Activated T-helper 1 cell treated with anti-CD3 and anti-CD28 coated beads, Interleukin-12 subunit alpha, Interleukin-12 subunit beta, Interleukin-2, Interleukin-4 antibody, amounts not matched to agents 30 ng/mL and 10 ng/mL and 1 ng/mL, durations not matched to agents 14 hours and 24 hours and 36 hours (primary cell): ENCODE measurements at regions not wholly inside any gene's neighbourhood (a gene's known extent, or its start where the extent isn't known, plus 50 kb on each side); places are given as distances from the start of the nearest gene placed in this dataset.

Experiments
- DNase-seq: peaks from one replicate; pipeline ENCODE4 v3.0.0; 2021; ENCODE audit warnings: low spot score
- H3K27ac Mint-ChIP-seq: one replicate; pipeline ENCODE4 v1.8.0; 2021; ENCODE audit warnings: mild to moderate bottlenecking, mixed read lengths
- H3K27me3 Mint-ChIP-seq: one replicate; pipeline ENCODE4 v1.8.0; 2022; ENCODE audit warnings: mild to moderate bottlenecking, moderate library complexity, mixed read lengths; ENCODE audit not compliant: insufficient read depth
- H3K36me3 Mint-ChIP-seq: one replicate; pipeline ENCODE4 v1.8.0; 2021; ENCODE audit warnings: low read depth, mixed read lengths
- H3K4me1 Mint-ChIP-seq: one replicate; pipeline ENCODE4 v1.8.0; 2021; ENCODE audit warnings: low read depth, mixed read lengths
- H3K4me3 Mint-ChIP-seq: one replicate; pipeline ENCODE4 v1.8.0; 2021; ENCODE audit warnings: mild to moderate bottlenecking, moderate library complexity, mixed read lengths
- H3K9me3 Mint-ChIP-seq: one replicate; pipeline ENCODE4 v1.8.0; 2021; ENCODE audit warnings: mixed read lengths
- intact Hi-C: fragments of 100-400 bp; cut with micrococcal nuclease; formaldehyde crosslinking; loops from one replicate; pipeline ENCODE4 v1.15.1; 2024

- Mint-ChIP-seq H3K4me3 (no peak overlapping the region), H3K36me3 (no peaks in the 10 kb centered on the region), H3K9me3 (peaks cover 8% of the 10 kb centered on the region), H3K27me3 (no peaks in the 10 kb centered on the region), H3K27ac (no peak overlapping the region), H3K4me1 (no peaks in the 10 kb centered on the region)
- intact Hi-C loops, result no loop called here
- no peak for DNase-seq
Observed at GRCh38 chr11:29293825-29294224, 723.0 kb downstream of the KCNA4 start.

DNA sequence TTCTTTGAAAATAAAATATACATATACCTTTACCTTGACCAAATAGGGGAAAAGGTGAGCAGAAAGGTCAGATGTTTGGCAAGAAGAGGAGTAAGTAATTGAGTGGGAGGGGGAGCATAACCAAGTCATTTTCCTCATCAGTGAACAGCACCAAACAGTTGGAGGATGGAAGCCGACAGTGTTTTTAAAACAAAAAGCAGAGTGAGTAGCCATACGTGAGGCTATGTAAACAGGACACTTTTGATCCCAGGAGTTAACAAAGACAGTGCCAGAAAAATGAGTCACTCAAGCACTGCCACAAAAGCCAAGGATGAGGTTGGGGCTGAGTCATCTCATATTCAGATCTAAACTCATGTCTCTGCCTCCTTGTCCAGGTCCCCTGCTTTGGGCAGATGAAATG, 734.7 kb downstream of the KCNA4 start:
- Mint-ChIP-seq H3K27me3 (no peaks in the 10 kb centered on the region), H3K4me3 (no peak overlapping the region), H3K4me1 (no peaks in the 10 kb centered on the region), H3K36me3 (no peaks in the 10 kb centered on the region), H3K27ac (no peak overlapping the region), H3K9me3 (no peaks in the 10 kb centered on the region)
- DNase-seq, result no peak
- intact Hi-C loops, result no loop called here

GRCh38 chr11:29281271-29281777, 735.5 kb downstream of the KCNA4 start:
- H3K36me3 Mint-ChIP-seq, result no peaks in the 10 kb centered on the region

GRCh38 chr11:29280452-29280851, 736.4 kb downstream of the KCNA4 start:
- no peak for DNase-seq
- intact Hi-C loops, result no loop called here
- no peak overlapping the region for H3K27ac Mint-ChIP-seq
- no peaks in the 10 kb centered on the region for H3K27me3 Mint-ChIP-seq
- no peaks in the 10 kb centered on the region for H3K4me1 Mint-ChIP-seq
- no peaks in the 10 kb centered on the region for H3K36me3 Mint-ChIP-seq
- H3K9me3 Mint-ChIP-seq, result no peaks in the 10 kb centered on the region
- no peak overlapping the region for H3K4me3 Mint-ChIP-seq

More at GRCh38 chr11:29281271-29281777, 735.5 kb downstream of the KCNA4 start:
- Mint-ChIP-seq H3K4me3 (no peak overlapping the region), H3K27ac (no peak overlapping the region), H3K27me3 (no peaks in the 10 kb centered on the region), H3K9me3 (no peaks in the 10 kb centered on the region), H3K4me1 (no peaks in the 10 kb centered on the region)
- intact Hi-C loops, result no loop called here
- no peak for DNase-seq

DNA sequence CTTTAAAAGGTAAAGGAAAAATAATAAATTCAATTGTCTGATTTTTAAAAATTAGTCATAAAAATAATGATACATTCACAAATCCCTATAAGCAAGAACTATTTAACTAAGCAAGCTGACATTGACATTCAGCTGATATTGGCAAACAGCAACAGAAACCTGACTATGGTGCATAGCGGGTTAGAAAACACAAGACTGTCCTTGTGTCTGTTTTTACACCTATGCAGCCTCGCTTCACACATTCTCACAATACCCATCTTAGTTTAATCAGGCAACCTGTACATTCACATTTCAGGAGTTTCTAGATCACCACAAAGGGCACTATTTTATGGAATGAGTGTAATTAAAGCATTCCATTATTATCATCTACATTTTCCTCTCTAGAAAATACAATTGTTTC, 737.1 kb downstream of the KCNA4 start:
- Mint-ChIP-seq H3K4me3 (no peak overlapping the region), H3K36me3 (no peaks in the 10 kb centered on the region), H3K27me3 (no peaks in the 10 kb centered on the region), H3K27ac (no peak overlapping the region), H3K9me3 (no peaks in the 10 kb centered on the region), H3K4me1 (no peaks in the 10 kb centered on the region)
- intact Hi-C loops, result no loop called here
- DNase-seq, result no peak

DNA sequence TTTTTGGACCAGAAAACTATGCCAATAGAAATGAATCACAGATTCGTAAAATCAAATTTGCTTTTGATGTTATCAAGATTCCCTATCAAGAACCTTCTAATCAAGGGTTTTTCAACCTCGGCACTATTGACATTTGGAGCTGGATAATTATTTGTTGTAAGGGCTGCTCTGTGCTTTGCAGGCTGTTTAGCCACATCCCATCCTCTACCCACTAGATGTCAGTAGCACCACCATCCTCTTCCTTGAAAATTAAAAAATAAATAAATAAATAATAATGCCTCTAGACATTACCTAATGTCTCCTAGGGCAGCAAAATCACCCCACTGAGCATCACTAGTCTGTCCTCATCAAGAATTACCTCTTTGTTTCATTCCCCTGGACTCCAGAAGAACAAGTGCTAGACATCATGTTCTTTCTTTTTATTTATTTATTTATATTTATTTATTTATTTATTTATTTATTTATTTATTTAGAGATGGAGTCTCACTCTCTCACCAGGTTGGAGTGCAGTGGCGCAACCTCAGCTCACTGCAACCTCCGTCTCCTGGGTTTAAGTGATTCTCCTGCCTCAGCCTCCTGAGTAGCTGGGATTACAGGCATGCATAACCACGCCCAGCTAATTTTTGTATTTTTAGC, 744.7 kb downstream of the KCNA4 start:
- Mint-ChIP-seq H3K9me3 (peaks cover 5% of the 10 kb centered on the region), H3K4me3 (no peak overlapping the region), H3K36me3 (no peaks in the 10 kb centered on the region), H3K27me3 (no peaks in the 10 kb centered on the region), H3K27ac (no peak overlapping the region), H3K4me1 (no peaks in the 10 kb centered on the region)
- intact Hi-C loops, result no loop called here
- DNase-seq, result no peak

- no peak overlapping the region for H3K4me3 Mint-ChIP-seq
- H3K27me3 Mint-ChIP-seq, result no peaks in the 10 kb centered on the region
- no peaks in the 10 kb centered on the region for H3K4me1 Mint-ChIP-seq
- peaks cover 5% of the 10 kb centered on the region for H3K9me3 Mint-ChIP-seq
- no peaks in the 10 kb centered on the region for H3K36me3 Mint-ChIP-seq
- intact Hi-C loops, result no loop called here
- no peak for DNase-seq
- no peak overlapping the region for H3K27ac Mint-ChIP-seq
Observed at GRCh38 chr11:29271616-29272015, 745.2 kb downstream of the KCNA4 start.

DNA sequence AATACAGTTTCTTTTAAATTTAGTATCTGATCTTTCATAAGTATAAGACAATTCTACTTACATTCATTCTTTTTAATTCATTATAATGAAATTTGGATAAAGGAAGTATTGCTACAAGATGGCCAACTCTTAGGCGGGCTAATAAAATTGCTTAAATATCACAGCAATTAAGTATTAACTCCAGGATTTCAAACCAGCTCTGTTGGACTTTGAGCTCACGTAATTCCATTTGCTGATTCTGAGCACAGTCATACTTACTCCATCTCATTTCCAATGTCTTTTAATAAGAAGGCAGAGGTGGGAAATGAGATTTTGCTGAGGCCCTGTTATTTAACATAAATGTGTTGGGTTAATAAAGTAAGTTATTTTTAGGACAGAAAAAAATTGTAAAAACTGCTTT, 748.1 kb downstream of the KCNA4 start:
- H3K27me3 Mint-ChIP-seq, result no peaks in the 10 kb centered on the region
- peaks cover 5% of the 10 kb centered on the region for H3K9me3 Mint-ChIP-seq
- H3K4me3 Mint-ChIP-seq, result no peak overlapping the region
- intact Hi-C loops, result no loop called here
- no peaks in the 10 kb centered on the region for H3K36me3 Mint-ChIP-seq
- no peaks in the 10 kb centered on the region for H3K4me1 Mint-ChIP-seq
- no peak for DNase-seq
- no peak overlapping the region for H3K27ac Mint-ChIP-seq

DNA sequence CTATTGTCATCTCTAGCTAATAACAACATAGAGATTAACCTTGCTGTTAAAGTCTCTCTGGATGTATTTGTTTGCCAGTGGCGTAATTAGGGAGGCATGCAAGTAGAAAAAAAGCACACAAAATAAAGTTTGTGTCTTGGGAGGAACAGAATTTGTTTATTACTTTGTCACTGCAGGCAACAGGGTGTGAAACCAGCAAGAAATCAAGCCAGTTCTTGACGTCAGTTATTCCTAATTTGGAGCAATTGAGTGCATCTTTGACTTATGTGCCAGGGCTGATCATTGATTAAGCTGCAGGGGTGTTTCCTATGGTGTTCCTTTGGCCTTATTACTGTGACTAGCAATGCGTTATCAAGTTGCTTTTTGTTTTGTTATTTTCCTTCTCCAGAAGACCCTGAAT, 751.0 kb downstream of the KCNA4 start:
- Mint-ChIP-seq H3K4me1 (no peaks in the 10 kb centered on the region), H3K4me3 (no peak overlapping the region), H3K9me3 (peaks cover 5% of the 10 kb centered on the region), H3K27ac (no peak overlapping the region), H3K27me3 (no peaks in the 10 kb centered on the region), H3K36me3 (no peaks in the 10 kb centered on the region)
- intact Hi-C loops, result no loop called here
- no peak for DNase-seq

DNA sequence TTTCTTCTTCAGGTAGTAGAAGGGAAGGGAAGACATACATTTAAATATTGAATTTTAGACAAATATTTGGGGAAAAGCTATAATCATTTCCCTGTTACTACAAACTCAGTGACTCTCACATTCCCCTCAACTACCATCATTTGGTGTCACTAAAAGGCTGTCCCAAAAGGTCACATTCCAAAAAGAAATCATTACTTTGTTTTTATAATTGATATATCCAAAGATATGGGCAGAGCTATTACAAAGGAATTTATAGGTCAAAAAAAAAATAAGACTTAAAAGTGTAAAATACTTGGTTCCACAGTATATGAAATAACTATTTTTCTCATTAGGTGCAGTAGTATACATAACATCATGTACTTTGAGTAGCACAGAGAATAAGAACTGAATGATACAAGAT, 751.4 kb downstream of the KCNA4 start:
- intact Hi-C loops, result no loop called here

GRCh38 chr11:29263971-29264682, 752.7 kb downstream of the KCNA4 start:
- no peak for DNase-seq
- Mint-ChIP-seq H3K36me3 (no peaks in the 10 kb centered on the region), H3K4me1 (no peaks in the 10 kb centered on the region), H3K9me3 (peaks cover 6% of the 10 kb centered on the region), H3K27me3 (no peaks in the 10 kb centered on the region), H3K27ac (no peak overlapping the region), H3K4me3 (no peak overlapping the region)
- intact Hi-C loops, result no loop called here

More for the DNA sequence above, 751.4 kb downstream of the KCNA4 start:
- H3K27ac Mint-ChIP-seq, result no peak overlapping the region
- peaks cover 5% of the 10 kb centered on the region for H3K9me3 Mint-ChIP-seq
- H3K4me3 Mint-ChIP-seq, result no peak overlapping the region
- H3K27me3 Mint-ChIP-seq, result no peaks in the 10 kb centered on the region
- H3K4me1 Mint-ChIP-seq, result no peaks in the 10 kb centered on the region
- no peaks in the 10 kb centered on the region for H3K36me3 Mint-ChIP-seq
- no peak for DNase-seq

DNA sequence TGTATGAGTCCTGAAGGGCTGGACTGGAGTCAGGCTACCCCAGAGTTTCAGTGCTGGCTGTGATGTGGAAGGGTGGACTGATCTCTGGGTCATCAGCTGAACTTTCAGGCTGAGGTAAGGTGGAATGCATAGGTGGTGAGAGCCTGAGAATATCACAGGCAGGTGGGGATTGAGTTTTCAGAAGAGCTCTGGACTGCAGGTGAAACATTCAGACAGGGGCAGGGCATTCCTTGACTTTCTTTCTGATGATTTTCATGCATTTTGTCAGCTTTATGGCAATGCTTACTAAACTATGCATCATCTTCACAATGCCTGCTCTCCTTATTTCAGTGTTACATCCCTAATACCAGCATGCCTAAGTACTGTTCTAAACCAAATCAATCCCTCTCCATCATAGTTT, 755.0 kb downstream of the KCNA4 start:
- Mint-ChIP-seq H3K4me3 (no peak overlapping the region), H3K9me3 (peaks cover 14% of the 10 kb centered on the region), H3K4me1 (no peaks in the 10 kb centered on the region), H3K27ac (no peak overlapping the region), H3K36me3 (no peaks in the 10 kb centered on the region), H3K27me3 (no peaks in the 10 kb centered on the region)
- intact Hi-C loops, result no loop called here
- no peak for DNase-seq

- no peaks in the 10 kb centered on the region for H3K36me3 Mint-ChIP-seq
- no peak overlapping the region for H3K27ac Mint-ChIP-seq
- H3K4me1 Mint-ChIP-seq, result no peaks in the 10 kb centered on the region
- intact Hi-C loops, result no loop called here
- no peak for DNase-seq
- no peaks in the 10 kb centered on the region for H3K27me3 Mint-ChIP-seq
- H3K4me3 Mint-ChIP-seq, result no peak overlapping the region
- H3K9me3 Mint-ChIP-seq, result peaks cover 14% of the 10 kb centered on the region
Observed at GRCh38 chr11:29260939-29261705, 755.7 kb downstream of the KCNA4 start.
